COLO668 (cell line): ENCODE measurements at regions not wholly inside any gene's neighbourhood (a gene's known extent, or its start where the extent isn't known, plus 50 kb on each side); places are given as distances from the start of the nearest gene placed in this dataset.
"Not testable (repeated sequence)": the region's sequence is repeated elsewhere in the genome, so short reads cannot be mapped to it uniquely, and the experiment has no call there.

ENCODE experiments used
- DNase-seq: peaks from one replicate; lab custom pipeline; 2025; ENCODE audit not compliant: unreplicated experiment; lab: John Stamatoyannopoulos, UW

GRCh38 chr1:120282744-120283464, 106.6 kb upstream of the SEC22B start:
- DNase-seq: not testable (repeated sequence)

DNA sequence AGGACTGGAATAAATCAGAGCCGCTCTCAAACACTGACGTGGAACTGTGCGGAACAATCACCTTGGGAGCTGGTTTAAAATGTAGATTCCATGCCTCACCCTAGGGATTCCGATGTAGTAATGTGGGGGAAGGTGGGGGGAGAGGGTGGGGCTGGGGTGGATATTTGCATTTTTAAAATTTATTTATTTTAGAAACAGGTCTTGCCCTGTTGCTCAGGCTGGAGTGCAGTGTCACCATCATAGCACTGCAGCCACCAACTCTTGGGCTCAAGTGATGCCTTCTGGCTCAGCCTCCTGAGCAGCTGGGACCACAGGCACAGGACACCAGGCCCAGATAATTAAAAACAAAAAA, 101.9 kb upstream of the SEC22B start:
- not testable (repeated sequence) for DNase-seq

DNA sequence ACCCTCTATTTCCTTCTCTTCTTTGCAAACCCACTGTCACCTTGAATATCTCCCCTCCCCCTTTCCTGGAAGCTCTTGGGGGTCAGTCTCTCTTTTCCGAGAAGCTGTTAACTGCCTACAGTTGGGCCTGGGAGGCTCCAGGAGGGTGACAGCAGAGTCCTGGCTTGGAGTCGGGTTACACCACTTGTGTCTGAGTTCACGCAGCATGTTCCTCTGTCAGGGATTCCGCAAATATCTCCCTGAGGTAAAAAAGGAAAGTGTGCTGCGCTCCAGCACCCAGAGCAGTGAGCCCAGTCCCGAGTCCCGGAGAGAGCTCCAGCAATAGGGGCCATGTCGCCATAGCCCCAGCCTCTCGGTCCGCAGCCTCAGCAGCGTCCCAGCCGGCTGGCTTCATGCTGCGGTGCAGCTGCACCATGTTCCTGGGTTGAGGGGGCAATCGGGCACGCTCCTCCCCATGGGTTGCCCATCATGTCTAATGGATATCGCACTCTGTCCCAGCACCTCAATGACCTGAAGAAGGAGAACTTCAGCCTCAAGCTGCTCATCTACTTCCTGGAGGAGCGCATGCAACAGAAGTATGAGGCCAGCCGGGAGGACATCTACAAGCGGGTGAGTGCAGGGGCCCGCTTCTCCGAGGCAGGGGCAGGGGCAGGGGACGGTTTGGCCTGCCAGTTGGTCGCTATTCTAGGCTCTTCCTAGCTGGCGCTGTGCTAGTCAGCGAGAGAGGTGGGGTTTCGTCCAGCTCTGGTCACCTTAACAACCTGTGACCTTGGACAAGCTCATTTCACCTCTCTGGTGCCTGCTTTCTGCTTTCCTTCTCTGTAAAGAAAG, 101.3 kb upstream of the SEC22B start:
- DNase-seq: not testable (repeated sequence)

DNA sequence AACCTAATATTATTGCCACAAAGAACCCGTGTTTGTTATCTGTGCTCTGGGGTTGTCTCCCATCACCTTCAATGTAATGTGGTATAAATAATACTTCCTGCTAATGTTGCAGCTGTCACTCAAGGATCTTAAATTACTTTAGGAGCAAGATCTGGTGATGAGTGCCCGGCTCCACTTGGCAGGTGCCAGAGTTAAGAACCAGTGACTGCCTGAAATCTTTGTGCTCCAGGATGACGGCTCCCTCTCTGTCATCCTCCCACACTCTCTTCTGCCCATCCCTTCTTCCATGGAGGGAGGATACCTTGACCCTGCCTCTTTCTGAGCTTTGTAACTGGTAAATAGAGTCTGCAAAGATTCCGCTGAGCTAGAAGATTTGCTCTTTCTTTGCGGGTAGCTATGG, 100.4 kb upstream of the SEC22B start:
- not testable (repeated sequence) for DNase-seq

GRCh38 chr1:120274438-120274837, 98.1 kb upstream of the SEC22B start:
- DNase-seq: not testable (repeated sequence)

DNA sequence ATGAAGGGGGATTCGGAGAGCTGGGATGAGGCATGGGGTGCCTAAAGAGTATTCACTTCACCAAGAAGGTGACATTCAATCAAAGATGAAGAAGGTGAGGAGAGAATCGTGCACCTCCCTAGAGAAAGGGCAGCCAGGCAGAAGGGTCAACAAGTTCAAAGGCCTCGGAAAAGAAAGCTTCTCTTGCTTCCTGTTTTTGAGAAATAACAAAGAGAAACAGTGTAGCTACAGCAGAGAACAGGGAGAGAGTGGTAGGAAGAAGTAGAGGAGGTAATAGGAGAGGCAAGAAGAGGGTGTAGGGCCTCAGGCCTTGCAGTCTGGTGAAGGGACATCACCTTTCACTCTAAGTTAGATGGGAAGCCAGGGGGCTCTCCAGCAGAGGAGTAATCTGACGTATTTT, 97.0 kb upstream of the SEC22B start:
- not testable (repeated sequence) for DNase-seq

- not testable (repeated sequence) for DNase-seq
Observed at GRCh38 chr1:120272242-120272641, 95.9 kb upstream of the SEC22B start.

GRCh38 chr1:120271561-120272221, 95.4 kb upstream of the SEC22B start:
- not testable (repeated sequence) for DNase-seq

DNA sequence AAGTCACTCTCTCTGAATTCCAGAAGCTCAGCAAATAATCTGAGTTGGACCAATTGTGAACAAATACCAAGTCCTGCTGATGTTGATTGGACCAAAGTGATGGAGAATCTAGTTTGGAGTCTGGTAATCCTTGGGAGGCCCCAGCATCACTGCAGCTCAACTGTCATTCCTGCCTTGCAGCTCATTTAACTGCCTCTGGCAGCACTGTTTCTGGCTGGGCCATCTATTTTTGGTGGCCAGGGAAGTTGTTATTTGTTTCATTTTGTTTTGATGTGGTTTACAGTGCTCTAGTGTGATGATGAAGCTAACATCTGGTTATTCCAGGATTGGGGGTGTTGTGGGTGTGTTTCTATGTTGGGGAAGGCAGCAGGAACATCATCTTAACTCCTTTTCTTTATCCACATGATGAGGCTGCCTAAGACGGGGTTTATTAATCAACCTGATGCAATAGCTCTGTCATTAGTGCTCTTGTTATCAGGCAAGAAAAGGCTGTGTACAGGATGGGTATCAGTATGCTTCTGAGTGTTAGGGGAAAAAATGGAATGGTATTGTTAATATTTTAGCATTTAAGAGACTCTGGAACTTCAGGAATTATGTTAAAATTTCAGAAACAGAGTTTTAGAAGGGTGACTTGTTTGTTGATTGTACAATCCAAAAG, 91.7 kb upstream of the SEC22B start:
- not testable (repeated sequence) for DNase-seq

DNA sequence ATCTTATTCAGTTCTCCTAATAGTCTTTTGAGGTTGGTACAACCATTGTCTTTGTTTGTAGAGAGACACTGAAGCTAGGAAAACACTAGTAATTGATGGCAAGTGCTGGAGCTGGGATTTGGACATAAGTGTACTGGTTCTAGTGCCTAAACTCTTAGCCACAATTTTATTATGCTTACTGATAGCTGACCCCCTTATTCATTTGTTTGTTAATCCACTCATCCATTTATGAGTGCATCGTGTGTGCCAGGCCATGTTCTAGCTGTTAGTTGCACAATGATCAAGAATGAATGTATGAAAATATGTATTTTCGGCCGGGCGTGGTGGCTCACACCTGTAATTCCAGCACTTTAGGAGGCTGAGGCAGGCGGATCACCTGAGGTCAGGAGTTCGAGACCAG, 88.2 kb upstream of the SEC22B start:
- DNase-seq: not testable (repeated sequence)

DNA sequence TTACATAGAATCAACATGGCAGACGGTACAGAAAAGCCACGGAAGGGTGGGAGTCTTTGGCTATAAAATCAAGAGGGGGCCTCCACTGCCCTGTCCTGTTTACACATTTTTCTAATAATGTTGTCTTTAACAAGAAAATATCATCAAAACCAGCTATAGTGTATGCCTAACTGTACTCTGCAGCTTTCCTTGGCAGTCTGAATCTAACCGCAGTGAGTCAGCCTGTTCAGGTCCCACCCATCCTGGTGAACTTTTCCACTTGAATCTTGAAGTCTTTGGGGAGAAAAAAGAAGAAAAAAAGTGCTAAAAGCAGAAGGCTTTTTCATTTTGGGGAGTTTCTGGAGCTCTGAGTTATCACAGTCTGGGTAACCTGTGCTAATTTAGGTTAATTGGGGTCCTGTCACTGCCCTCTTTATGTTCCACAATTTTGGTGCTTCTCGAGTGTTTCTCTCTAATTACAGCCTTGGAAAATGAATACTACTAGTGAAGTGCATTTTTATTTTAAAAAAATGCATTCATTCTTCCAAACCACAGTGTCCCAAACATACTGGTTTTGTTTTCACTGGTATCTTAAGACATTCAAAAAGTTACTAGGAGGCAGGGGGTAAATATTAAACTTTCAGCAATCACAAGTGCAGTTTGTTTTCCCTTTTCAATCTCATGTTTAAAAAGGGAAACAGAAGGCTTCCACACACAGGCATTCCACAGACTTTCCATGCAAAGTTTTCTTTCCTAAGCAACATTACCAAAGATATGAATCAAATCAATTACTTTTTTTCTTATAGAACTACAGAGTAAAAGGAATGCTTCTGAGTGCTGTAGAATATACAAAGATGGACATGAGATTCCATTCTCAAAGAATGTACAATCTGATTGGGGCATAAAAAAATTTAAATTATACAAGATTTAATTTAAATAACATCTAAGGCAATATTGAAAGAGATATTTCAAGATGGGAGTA, 86.8 kb upstream of the SEC22B start:
- not testable (repeated sequence) for DNase-seq

DNA sequence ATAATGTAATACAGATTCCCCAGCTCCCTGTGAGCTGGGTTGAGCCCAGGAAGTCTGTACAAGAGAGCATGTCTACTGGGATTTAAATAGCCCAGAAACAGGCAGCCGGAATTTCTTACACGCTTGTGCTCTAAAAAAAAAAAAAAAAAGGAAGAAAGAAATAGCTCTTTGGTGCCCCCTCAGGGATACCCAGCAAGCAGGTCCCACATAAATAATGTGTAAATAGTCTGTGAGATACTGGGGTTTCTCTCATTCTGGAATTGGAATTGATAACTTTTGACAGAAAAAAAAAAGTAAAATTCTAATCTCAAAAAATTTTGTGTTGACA, 81.4 kb upstream of the SEC22B start:
- not testable (repeated sequence) for DNase-seq

DNA sequence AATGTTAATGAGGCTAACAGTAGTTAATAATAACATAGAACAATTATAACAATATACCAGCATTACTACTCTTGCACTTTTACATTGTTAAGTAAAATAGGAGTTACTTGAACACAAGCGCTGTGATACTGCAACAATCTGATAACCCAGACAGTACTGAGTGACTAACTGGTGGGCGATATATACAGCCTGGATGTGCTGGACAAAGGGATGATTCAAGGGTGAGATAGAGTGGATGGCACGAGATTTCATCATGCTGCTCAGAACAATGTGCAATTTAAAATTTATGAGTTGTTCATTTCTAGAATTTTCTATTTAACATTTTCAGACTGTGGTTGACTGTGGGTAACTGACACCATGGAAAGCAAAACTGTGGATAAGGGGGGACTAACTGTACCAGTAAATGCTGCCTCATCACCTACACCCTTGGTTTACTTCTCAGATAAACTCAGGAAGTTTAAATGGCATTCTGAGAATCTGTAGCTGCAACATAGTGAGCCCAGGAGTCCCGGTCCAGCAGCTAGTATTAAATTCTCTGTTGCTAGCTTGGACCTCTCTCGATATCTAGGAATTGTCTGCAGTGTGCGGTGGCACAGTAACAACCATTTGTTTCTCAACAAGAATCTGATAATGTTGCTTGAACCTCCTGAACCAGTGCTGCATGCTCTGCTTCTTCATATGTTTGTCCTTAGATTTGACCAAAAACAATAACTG, 80.9 kb upstream of the SEC22B start:
- DNase-seq: not testable (repeated sequence)

DNA sequence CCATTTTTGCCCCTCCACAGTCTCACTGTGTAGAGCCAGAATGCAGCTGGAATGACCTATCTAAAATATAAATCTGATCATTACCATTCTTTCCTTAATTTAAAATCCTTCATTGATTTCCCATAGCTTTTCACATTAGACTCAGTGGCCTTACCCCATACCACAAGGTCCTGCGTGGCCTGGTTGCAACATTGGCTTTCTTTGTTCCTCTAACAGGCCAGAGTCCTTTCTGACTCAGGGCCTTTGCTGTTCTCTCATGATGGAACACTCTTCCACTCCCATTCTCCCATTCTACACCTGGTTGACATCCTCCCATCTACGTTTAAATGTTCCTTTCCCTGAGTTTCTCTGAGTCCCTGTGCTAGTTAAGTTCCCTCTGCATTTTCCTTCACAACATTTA, 74.4 kb upstream of the SEC22B start:
- not testable (repeated sequence) for DNase-seq

GRCh38 chr1:120248726-120249427, 72.6 kb upstream of the SEC22B start:
- DNase-seq: not testable (repeated sequence)

DNA sequence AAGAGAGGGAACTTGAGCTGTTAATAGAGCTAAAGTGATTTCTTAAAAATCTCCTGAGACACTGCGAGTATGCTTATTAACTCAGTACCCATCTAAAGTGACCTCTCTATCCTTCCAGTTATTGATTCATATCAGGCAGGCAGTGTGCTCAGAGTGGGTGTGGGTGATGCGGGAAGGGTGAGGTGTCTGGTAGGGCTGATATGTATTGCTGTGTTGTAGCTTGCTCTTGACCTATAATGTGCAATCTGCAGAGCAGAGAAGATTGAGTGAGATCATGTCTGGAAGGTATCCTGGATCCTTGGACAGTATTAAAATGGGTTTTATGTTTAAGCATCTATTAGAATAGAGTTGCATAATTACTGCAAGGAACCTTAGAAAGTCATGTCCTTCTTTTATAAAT, 71.9 kb upstream of the SEC22B start:
- not testable (repeated sequence) for DNase-seq

DNA sequence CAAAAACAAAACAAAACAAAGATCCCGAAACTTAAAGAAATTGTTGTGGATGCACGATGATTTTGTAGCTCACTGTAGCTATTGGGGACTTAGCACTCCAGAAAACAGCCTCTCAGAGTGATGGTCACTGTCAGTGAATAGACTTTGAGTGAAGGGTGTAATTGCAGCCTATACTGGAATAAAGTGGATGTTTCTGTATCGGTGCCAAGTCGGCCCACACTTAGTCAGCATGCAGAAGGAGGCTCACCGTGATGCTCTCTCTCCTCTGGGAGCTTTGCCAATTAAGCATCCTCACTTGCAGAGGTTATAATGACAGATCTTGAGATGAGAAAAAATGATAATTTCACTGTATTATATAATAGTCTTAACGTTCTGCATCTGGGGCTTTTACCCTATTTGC, 67.5 kb upstream of the SEC22B start:
- DNase-seq: not testable (repeated sequence)

DNA sequence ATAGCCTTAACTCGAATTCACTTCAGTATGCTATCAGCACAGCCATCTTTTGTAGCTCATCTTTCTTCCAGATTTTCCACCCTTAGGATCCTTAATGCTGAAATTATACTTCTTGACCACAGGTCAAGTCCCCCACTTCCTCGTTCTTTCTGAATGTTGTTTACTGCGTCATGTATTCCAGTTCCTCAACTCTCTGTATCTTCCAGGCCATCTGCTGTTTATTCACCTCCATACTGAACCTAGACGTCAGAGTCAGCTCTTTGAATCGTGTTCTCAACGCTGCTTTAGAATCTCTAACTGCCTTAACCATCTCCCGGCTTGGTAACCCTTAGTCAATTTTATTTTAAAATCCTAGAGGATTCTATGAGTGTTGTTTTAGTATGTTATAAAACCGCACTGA, 66.3 kb upstream of the SEC22B start:
- DNase-seq: not testable (repeated sequence)

DNA sequence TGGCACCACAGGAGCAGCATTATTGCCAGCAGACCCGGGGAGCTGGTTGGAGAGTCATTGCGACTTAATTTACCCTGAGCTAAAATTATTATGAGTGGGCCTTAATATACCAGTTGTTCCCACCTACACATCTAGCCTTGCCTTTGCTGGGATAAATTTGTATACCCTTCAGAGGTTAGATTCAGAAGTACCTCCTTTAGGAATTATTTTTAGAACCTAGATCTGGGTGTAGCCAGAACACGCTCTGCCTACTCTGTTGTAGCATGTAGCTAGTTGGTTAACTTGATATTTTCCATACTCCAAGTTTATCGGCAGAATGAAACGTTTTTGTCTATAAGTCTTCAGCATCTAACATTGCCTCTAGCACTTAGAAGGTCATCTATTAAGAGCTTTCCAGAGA, 65.5 kb upstream of the SEC22B start:
- not testable (repeated sequence) for DNase-seq
